Ishikawa (cell line): ENCODE measurements at regions not wholly inside any gene's neighbourhood (a gene's known extent, or its start where the extent isn't known, plus 50 kb on each side); places are given as distances from the start of the nearest gene placed in this dataset.

Experiments
- CEBPB ChIP-seq: IDR thresholded peaks from 2 replicates; pipeline ENCODE4 v1.6.1; 2012
- CREB1 ChIP-seq: IDR thresholded peaks from 2 replicates; pipeline ENCODE4 v1.6.1; 2012; ENCODE audit warnings: low read depth
- EGR1 ChIP-seq: IDR thresholded peaks from 2 replicates; pipeline ENCODE4 v1.6.1; 2012
- EP300 ChIP-seq: IDR thresholded peaks from 2 replicates; pipeline ENCODE4 v1.6.1; 2012; ENCODE audit warnings: borderline replicate concordance
- FOXM1 ChIP-seq: IDR thresholded peaks from 2 replicates; pipeline ENCODE4 v1.6.1; 2012; ENCODE audit warnings: low read depth, borderline replicate concordance
- MAX ChIP-seq: IDR thresholded peaks from 2 replicates; pipeline ENCODE4 v1.6.1; 2012
- NFIC ChIP-seq: IDR thresholded peaks from 2 replicates; pipeline ENCODE4 v1.6.1; 2012
- RAD21 ChIP-seq: IDR thresholded peaks from 2 replicates; pipeline ENCODE4 v1.6.1; 2012; ENCODE audit warnings: low read depth
- REST ChIP-seq: IDR thresholded peaks from 2 replicates; pipeline ENCODE4 v1.6.1; 2012; ENCODE audit warnings: low read depth, mild to moderate bottlenecking
- TAF1 ChIP-seq: IDR thresholded peaks from 2 replicates; pipeline ENCODE4 v1.6.1; 2012; ENCODE audit warnings: low read depth, mild to moderate bottlenecking
- TCF12 ChIP-seq: IDR thresholded peaks from 2 replicates; pipeline ENCODE4 v1.6.1; 2012; ENCODE audit warnings: low read depth
- TEAD4 ChIP-seq: IDR thresholded peaks from 2 replicates; pipeline ENCODE4 v1.6.1; 2012
- USF1 ChIP-seq: IDR thresholded peaks from 2 replicates; pipeline ENCODE4 v1.6.1; 2012
- YY1 ChIP-seq: IDR thresholded peaks from 2 replicates; pipeline ENCODE4 v1.6.1; 2012; ENCODE audit warnings: low read depth
- ZBTB7A ChIP-seq: IDR thresholded peaks from 2 replicates; pipeline ENCODE4 v1.6.1; 2012; ENCODE audit warnings: low read depth

- no peak for TF ChIP-seq TAF1
- no peak for TF ChIP-seq TCF12
- TF ChIP-seq CEBPB, result no peak
- TF ChIP-seq CREB1, result no peak
- no peak for TF ChIP-seq ZBTB7A
- no peak for TF ChIP-seq USF1
- TF ChIP-seq EP300, result no peak
- no peak for TF ChIP-seq MAX
- TF ChIP-seq TEAD4, result no peak
- TF ChIP-seq NFIC, result no peak
Observed at GRCh38 chr5:96316487-96316886, 116.6 kb downstream of the PCSK1 start.

- TF ChIP-seq RAD21, result no peak
- TF ChIP-seq CEBPB, result no peak
- no peak for TF ChIP-seq USF1
- no peak for TF ChIP-seq TCF12
- no peak for TF ChIP-seq REST
- no peak for TF ChIP-seq ZBTB7A
- TF ChIP-seq TAF1, result no peak
- TF ChIP-seq TEAD4, result no peak
- no peak for TF ChIP-seq NFIC
- no peak for TF ChIP-seq EP300
- TF ChIP-seq MAX, result no peak
- no peak for TF ChIP-seq YY1
Observed at GRCh38 chr5:96316017-96316416, 117.0 kb downstream of the PCSK1 start.

- no peak for TF ChIP-seq USF1
- no peak for TF ChIP-seq REST
- no peak for TF ChIP-seq TCF12
- TF ChIP-seq YY1, result no peak
- no peak for TF ChIP-seq ZBTB7A
- no peak for TF ChIP-seq TAF1
- TF ChIP-seq FOXM1, result no peak
- TF ChIP-seq TEAD4, result no peak
- TF ChIP-seq EP300, result no peak
- no peak for TF ChIP-seq MAX
- no peak for TF ChIP-seq EGR1
- TF ChIP-seq CEBPB, result no peak
- no peak for TF ChIP-seq CREB1
- no peak for TF ChIP-seq NFIC
- TF ChIP-seq RAD21, result no peak
Observed at GRCh38 chr5:96315431-96315830, 117.6 kb downstream of the PCSK1 start.

GRCh38 chr5:96312383-96312782 is 120.7 kb downstream of the PCSK1 start:
- no peak for TF ChIP-seq CEBPB
- TF ChIP-seq FOXM1, result no peak
- TF ChIP-seq RAD21, result no peak
- TF ChIP-seq MAX, result no peak
- TF ChIP-seq TEAD4, result no peak
- no peak for TF ChIP-seq TAF1
- TF ChIP-seq YY1, result no peak
- no peak for TF ChIP-seq REST
- TF ChIP-seq TCF12, result no peak
